ENCODE measurements at regions not wholly inside any gene's neighbourhood (a gene's known extent, or its start where the extent isn't known, plus 50 kb on each side); places are given as distances from the start of the nearest gene placed in this dataset.
A peak's percentile ranks its signal among the peaks of the same experiment; 100 is the strongest.
"Not testable (repeated sequence)": the region's sequence is repeated elsewhere in the genome, so short reads cannot be mapped to it uniquely, and the experiment has no call there.

DNA sequence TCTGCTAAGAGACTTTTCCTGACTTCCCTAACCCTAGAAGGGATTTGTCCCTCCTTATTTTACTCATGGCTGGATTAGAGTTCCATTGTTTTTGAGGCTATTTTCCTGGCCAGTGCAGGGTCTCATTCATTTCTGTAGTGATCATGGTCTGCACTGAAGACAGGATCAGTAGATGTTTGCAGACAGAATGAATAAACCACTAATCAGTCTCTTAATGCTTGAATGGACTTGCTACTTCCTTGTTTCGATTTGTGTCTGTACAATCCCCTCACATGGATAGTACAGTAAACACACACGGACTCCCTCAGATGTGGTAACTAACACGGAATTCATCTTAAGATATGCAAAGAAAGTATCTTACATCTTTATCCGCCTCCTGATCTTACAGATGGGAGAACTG, 102.6 kb upstream of the PRB2 start:
- Histone ChIP-seq H3K4me3 (ENCODE audit: low read length) (no peak overlapping the region), H3K9me3 (ENCODE audit: low read length) (no peaks in the 10 kb centered on the region), H3K79me2 (ENCODE audit: low read length) (no peaks in the 10 kb centered on the region), H2AFZ (ENCODE audit: low read length) (no peak overlapping the region), H3K9me2 (replicated peaks; ENCODE audit: low read length) (no peaks in the 10 kb centered on the region), H3K9ac (ENCODE audit: low read length) (no peak overlapping the region), H3K27ac (ENCODE audit: low read length) (no peak overlapping the region), H3F3A (ENCODE audit: low read length, unreplicated experiment) (no peaks in the 10 kb centered on the region), H3K4me2 (ENCODE audit: low read length) (no peak overlapping the region), H3K4me1 (ENCODE audit: insufficient read depth, low read length) (no peaks in the 10 kb centered on the region), H3K27me3 (ENCODE audit: low read length) (no peaks in the 10 kb centered on the region), H3K36me3 (ENCODE audit: low read depth, low read length) (no peaks in the 10 kb centered on the region), H4K20me1 (ENCODE audit: low read length) (no peaks in the 10 kb centered on the region)
- ATAC-seq (no peak), DNase-seq (no peak)
- TF ChIP-seq EZH2 (IDR thresholded peaks at IDR 0.05; ENCODE audit: low read length, unreplicated experiment), result no peak
- TF ChIP-seq, protein P1, sequence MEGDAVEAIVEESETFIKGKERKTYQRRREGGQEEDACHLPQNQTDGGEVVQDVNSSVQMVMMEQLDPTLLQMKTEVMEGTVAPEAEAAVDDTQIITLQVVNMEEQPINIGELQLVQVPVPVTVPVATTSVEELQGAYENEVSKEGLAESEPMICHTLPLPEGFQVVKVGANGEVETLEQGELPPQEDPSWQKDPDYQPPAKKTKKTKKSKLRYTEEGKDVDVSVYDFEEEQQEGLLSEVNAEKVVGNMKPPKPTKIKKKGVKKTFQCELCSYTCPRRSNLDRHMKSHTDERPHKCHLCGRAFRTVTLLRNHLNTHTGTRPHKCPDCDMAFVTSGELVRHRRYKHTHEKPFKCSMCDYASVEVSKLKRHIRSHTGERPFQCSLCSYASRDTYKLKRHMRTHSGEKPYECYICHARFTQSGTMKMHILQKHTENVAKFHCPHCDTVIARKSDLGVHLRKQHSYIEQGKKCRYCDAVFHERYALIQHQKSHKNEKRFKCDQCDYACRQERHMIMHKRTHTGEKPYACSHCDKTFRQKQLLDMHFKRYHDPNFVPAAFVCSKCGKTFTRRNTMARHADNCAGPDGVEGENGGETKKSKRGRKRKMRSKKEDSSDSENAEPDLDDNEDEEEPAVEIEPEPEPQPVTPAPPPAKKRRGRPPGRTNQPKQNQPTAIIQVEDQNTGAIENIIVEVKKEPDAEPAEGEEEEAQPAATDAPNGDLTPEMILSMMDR (conservative IDR thresholded peaks at IDR 0.05; ENCODE audit: low read depth, low read length), result no peak
- TF ChIP-seq EZH2phosphoT487 (IDR thresholded peaks at IDR 0.05; ENCODE audit: borderline replicate concordance, low read length), result no peak
- no TSS peak for BruUV-seq (replicated peaks)
- POLR2A ChIA-PET (ENCODE audit: unreplicated experiment), result no interaction called here
- CTCF ChIA-PET, result no interaction called here
- intact Hi-C loops (cut with micrococcal nuclease), result no loop called here

DNA sequence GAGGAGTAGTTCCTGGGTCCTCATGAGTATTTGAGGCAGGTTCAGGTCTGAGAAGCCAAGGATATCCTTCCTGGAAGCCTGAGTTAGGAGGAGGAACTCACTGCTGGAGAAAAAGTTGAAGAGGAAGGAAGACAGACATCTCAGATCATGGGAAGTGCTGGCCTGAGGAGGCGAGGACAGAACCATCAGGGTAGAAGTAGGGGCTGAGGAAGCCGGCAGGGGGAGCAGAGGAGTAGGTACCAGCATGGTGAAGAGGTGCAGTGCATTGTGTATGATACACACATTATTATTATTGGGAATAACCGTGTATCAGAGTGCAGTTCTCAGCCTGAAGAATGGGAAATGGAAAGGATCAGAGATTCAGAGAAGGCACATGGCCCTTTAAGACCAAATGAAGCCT, 103.2 kb upstream of the PRB2 start:
- H3K4me1 ChIP-seq (ENCODE audit: insufficient read depth, low read length); H3K27ac ChIP-seq (ENCODE audit: low read length); H3K27me3 ChIP-seq (ENCODE audit: low read length); CTCF ChIA-PET; H3K79me2 ChIP-seq (ENCODE audit: low read length); BruUV-seq (replicated peaks); intact Hi-C loops (cut with micrococcal nuclease); H2AFZ ChIP-seq (ENCODE audit: low read length); POLR2A ChIA-PET (ENCODE audit: unreplicated experiment); H3F3A ChIP-seq (ENCODE audit: low read length, unreplicated experiment); H3K4me2 ChIP-seq (ENCODE audit: low read length); H3K9ac ChIP-seq (ENCODE audit: low read length); H4K20me1 ChIP-seq (ENCODE audit: low read length); H3K4me3 ChIP-seq (ENCODE audit: low read length); H3K9me3 ChIP-seq (ENCODE audit: low read length); H3K9me2 ChIP-seq (replicated peaks; ENCODE audit: low read length); H3K36me3 ChIP-seq (ENCODE audit: low read depth, low read length): not testable (repeated sequence)
- ATAC-seq (peak; percentile 29; the same call in 1 of the 2 replicates), DNase-seq (peak; percentile 11)
- TF ChIP-seq, protein P1 (conservative IDR thresholded peaks at IDR 0.05; ENCODE audit: low read depth, low read length), result peak; percentile 42; the same call in 1 of the 2 replicates

- TF ChIP-seq, protein P1 (conservative IDR thresholded peaks at IDR 0.05; ENCODE audit: low read depth, low read length), result no peak
- no peak for TF ChIP-seq EZH2phosphoT487 (IDR thresholded peaks at IDR 0.05; ENCODE audit: borderline replicate concordance, low read length)
- no peak for TF ChIP-seq EZH2 (IDR thresholded peaks at IDR 0.05; ENCODE audit: low read length, unreplicated experiment)
- Histone ChIP-seq H4K20me1 (ENCODE audit: low read length) (no peaks in the 10 kb centered on the region), H3K36me3 (ENCODE audit: low read depth, low read length) (no peaks in the 10 kb centered on the region), H3K9me3 (ENCODE audit: low read length) (no peaks in the 10 kb centered on the region), H2AFZ (ENCODE audit: low read length) (no peak overlapping the region), H3K79me2 (ENCODE audit: low read length) (no peaks in the 10 kb centered on the region), H3K27ac (ENCODE audit: low read length) (no peak overlapping the region), H3K27me3 (ENCODE audit: low read length) (no peaks in the 10 kb centered on the region), H3K4me2 (ENCODE audit: low read length) (no peak overlapping the region), H3F3A (ENCODE audit: low read length, unreplicated experiment) (no peaks in the 10 kb centered on the region), H3K4me1 (ENCODE audit: insufficient read depth, low read length) (no peaks in the 10 kb centered on the region), H3K9ac (ENCODE audit: low read length) (no peak overlapping the region), H3K9me2 (replicated peaks; ENCODE audit: low read length) (no peaks in the 10 kb centered on the region), H3K4me3 (ENCODE audit: low read length) (no peak overlapping the region)
- BruUV-seq (replicated peaks), result no TSS peak
- ChIA-PET POLR2A (ENCODE audit: unreplicated experiment) (no interaction called here), CTCF (no interaction called here)
- intact Hi-C loops (cut with micrococcal nuclease), result no loop called here
- no peak for ATAC-seq
- no peak for DNase-seq
Measured at GRCh38 chr12:11499806-11500187, 104.4 kb upstream of the PRB2 start.
